Spleen (tissue), 11 donors: ENCODE measurements at regions not wholly inside any gene's neighbourhood (a gene's known extent, or its start where the extent isn't known, plus 50 kb on each side); places are given as distances from the start of the nearest gene placed in this dataset.

Experiments
- DNase-seq: peaks from one replicate; pipeline ENCODE4 v3.0.0-alpha.2; 2020
- H3K27ac ChIP-seq, 8 donors: fragments of 200-600 bp; sonication (generic) in 7 of 8; 1 replicate in 4 of 8; 2 replicates in 4 of 8; pipeline versions ENCODE4 v1.5.0 to v1.8.0; 2016 to 2021; ENCODE audit warnings: inconsistent platforms in 4 of 8, mild to moderate bottlenecking in 4 of 8, moderate library complexity in 1 of 8
- H3K27me3 ChIP-seq, 7 donors: fragments of 200-600 bp; sonication (generic) in 6 of 7; replicated peaks in 1 of 7; 1 replicate in 4 of 7; 2 replicates in 3 of 7; pipeline versions ENCODE4 v1.5.0 to v1.8.0; 2016 to 2021; ENCODE audit warnings: inconsistent platforms in 3 of 7, mild to moderate bottlenecking in 1 of 7
- H3K36me3 ChIP-seq, 6 donors: fragments of 200-600 bp; sonication (generic) in 5 of 6; 1 replicate in 4 of 6; 2 replicates in 2 of 6; pipeline versions ENCODE4 v1.5.0 to v1.8.0; 2016 to 2021; ENCODE audit warnings: inconsistent platforms in 2 of 6
- H3K4me1 ChIP-seq, 6 donors: fragments of 200-600 bp; sonication (generic) in 5 of 6; 1 replicate in 3 of 6; 2 replicates in 3 of 6; pipeline versions ENCODE4 v1.5.0 to v1.8.0; 2016 to 2021; ENCODE audit warnings: inconsistent platforms in 3 of 6
- H3K4me3 ChIP-seq, 8 donors: fragments of 200-600 bp; sonication (generic) in 7 of 8; 1 replicate in 4 of 8; 2 replicates in 4 of 8; pipeline versions ENCODE4 v1.5.0 to v1.8.0; 2016 to 2021; ENCODE audit warnings: inconsistent platforms in 4 of 8, mild to moderate bottlenecking in 4 of 8, moderate library complexity in 2 of 8
- H3K9me3 ChIP-seq, 8 donors: fragments of 200-600 bp; sonication (generic) in 7 of 8; 1 replicate in 4 of 8; 2 replicates in 4 of 8; pipeline versions ENCODE4 v1.5.0 to v1.8.0; 2016 to 2021; ENCODE audit warnings: inconsistent platforms in 4 of 8
- CTCF ChIP-seq, 11 experiments: fragments of 200-600 bp in 7 of 11; fragments of 450-650 bp in 4 of 11; sonication (generic) in 4 of 11; IDR thresholded peaks in 8 of 11; conservative IDR thresholded peaks in 3 of 11; 1 replicate in 7 of 11; 2 replicates in 4 of 11; pipeline versions ENCODE4 v1.4.0 to v1.8.0; 2016 to 2021; ENCODE audit warnings: antibody characterized with exemption in 11 of 11, inconsistent platforms in 4 of 11, mild to moderate bottlenecking in 1 of 11
- POLR2A ChIP-seq, 3 donors: fragments of 450-650 bp; IDR thresholded peaks; one replicate each; pipeline ENCODE4 v1.5.1; 2017; ENCODE audit warnings: antibody characterized with exemption in 3 of 3, mild to moderate bottlenecking in 1 of 3
- POLR2AphosphoS5 ChIP-seq, 3 donors: sonication (generic); formaldehyde crosslinking; IDR thresholded peaks; one replicate each; pipeline ENCODE4 v1.5.1; 2017; ENCODE audit warnings: antibody characterized with exemption in 3 of 3
- WGBS, 5 donors: extraction: QIAGEN DNeasy Blood & Tissue Kit in 3 of 5; methylation state at CpG; one replicate each; pipeline versions ENCODE4 v1.1.5 to v1.1.7; 2013 to 2018; 5-methylcytosine and 5-hydroxymethylcytosine counted together
- intact Hi-C: fragments of 100-400 bp; cut with DNase I; formaldehyde crosslinking; loops from one replicate; pipeline ENCODE4 v1.15.0; 2023; ENCODE audit warnings: low total_unique reads
- donor health status: healthy with polysubstance abuse.
- donor health status: DM: no; HTN: no; CAD: no; lungs with moderate emphysema.
- donor health status: DM: no; HTN: no; CAD: no.
- donor health status: Bipolar disorder and iron deficiency.
- donor health status: healthy.
- donor health status: DM: no; HTN: no; CAD: no.
- donor health status: DM: yes; HTN: yes; CAD: no.

GRCh38 chr14:103246070-103246469 is 88.0 kb upstream of the EIF5 start:
- 31 to 80% (median 36%) methylated on average over 1 to 2 of the region's 2 CpGs for WGBS, 5 donors
- H3K4me1 ChIP-seq = peaks cover 0 to 15% (median 4%) of the 10 kb centered on the region in 6 donors
- no peak overlapping the region for H3K4me3 ChIP-seq
- intact Hi-C loops = no loop called here
- peaks cover 0 to 6% (median 0%) of the 10 kb centered on the region in 8 donors for H3K9me3 ChIP-seq
- H3K27me3 ChIP-seq = peaks cover 0 to 24% (median 0%) of the 10 kb centered on the region in 7 donors
- DNase-seq = no peak
- peak overlapping the region in 2 of 8 donors; percentile 42 to 60 for H3K27ac ChIP-seq
- H3K36me3 ChIP-seq = no peaks in the 10 kb centered on the region
- TF ChIP-seq CTCF (IDR thresholded peaks at IDR 0.05 in 8 of 11, conservative IDR thresholded peaks at IDR 0.05 in 3 of 11) = no peak
- TF ChIP-seq POLR2A (IDR thresholded peaks at IDR 0.05) = no peak
- no peak for TF ChIP-seq POLR2AphosphoS5 (IDR thresholded peaks at IDR 0.05)

GRCh38 chr14:103247169-103247606 is 86.8 kb upstream of the EIF5 start:
- WGBS, 5 donors = 63 to 84% (median 71%) methylated on average over 7 of the region's 7 CpGs
- intact Hi-C loops = no loop called here
- no peak overlapping the region for H3K4me3 ChIP-seq
- TF ChIP-seq CTCF (IDR thresholded peaks at IDR 0.05 in 8 of 11, conservative IDR thresholded peaks at IDR 0.05 in 3 of 11) = no peak
- TF ChIP-seq POLR2A (IDR thresholded peaks at IDR 0.05) = no peak
- TF ChIP-seq POLR2AphosphoS5 (IDR thresholded peaks at IDR 0.05) = no peak
- H3K27ac ChIP-seq = peak overlapping the region in 3 of 8 donors; percentile 16 to 60 (median 42)
- H3K27me3 ChIP-seq = peaks cover 0 to 28% (median 0%) of the 10 kb centered on the region in 7 donors
- no peak for DNase-seq
- peaks cover 0 to 4% (median 0%) of the 10 kb centered on the region in 8 donors for H3K9me3 ChIP-seq
- H3K4me1 ChIP-seq = peaks cover 0 to 15% (median 4%) of the 10 kb centered on the region in 6 donors
- no peaks in the 10 kb centered on the region for H3K36me3 ChIP-seq

GRCh38 chr14:103250181-103250580 is 83.9 kb upstream of the EIF5 start:
- Histone ChIP-seq H3K27me3 (peaks cover 0 to 25% (median 0%) of the 10 kb centered on the region in 7 donors), H3K4me1 (peaks cover 0 to 15% (median 4%) of the 10 kb centered on the region in 6 donors), H3K27ac (no peak overlapping the region), H3K4me3 (no peak overlapping the region), H3K9me3 (peaks cover 0 to 4% (median 0%) of the 10 kb centered on the region in 8 donors), H3K36me3 (no peaks in the 10 kb centered on the region)
- TF ChIP-seq POLR2A (IDR thresholded peaks at IDR 0.05) (no peak), CTCF (IDR thresholded peaks at IDR 0.05 in 8 of 11, conservative IDR thresholded peaks at IDR 0.05 in 3 of 11) (no peak), POLR2AphosphoS5 (IDR thresholded peaks at IDR 0.05) (no peak)
- no peak for DNase-seq
- 73 to 88% (median 82%) methylated on average over 6 of the region's 6 CpGs for WGBS, 5 donors
- intact Hi-C loops = no loop called here

DNA sequence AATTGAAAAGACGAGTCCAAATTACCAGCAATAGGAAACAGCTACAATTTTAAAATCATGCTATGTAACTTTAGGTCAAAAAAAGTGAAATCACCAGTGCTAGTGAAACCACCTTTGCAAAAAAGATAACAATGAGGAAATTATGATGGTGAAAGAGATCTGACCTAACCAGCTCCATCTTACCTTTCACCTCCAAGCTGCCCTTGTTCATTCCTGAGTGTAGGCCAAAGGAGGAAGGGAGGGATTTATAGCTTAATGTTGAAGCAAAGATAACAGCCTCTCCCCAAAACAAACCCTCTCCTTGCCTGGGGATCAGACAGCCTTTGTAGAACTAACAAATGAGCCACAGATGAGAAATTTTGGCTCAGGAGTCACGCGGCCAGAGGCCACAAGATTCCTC is 83.2 kb upstream of the EIF5 start:
- intact Hi-C loops = no loop called here
- Histone ChIP-seq H3K9me3 (peaks cover 0 to 4% (median 0%) of the 10 kb centered on the region in 8 donors), H3K4me1 (peaks cover 0 to 12% (median 3%) of the 10 kb centered on the region in 6 donors), H3K27ac (no peak overlapping the region), H3K27me3 (peaks cover 0 to 29% (median 0%) of the 10 kb centered on the region in 7 donors), H3K4me3 (no peak overlapping the region), H3K36me3 (no peaks in the 10 kb centered on the region)
- no peak for TF ChIP-seq POLR2AphosphoS5 (IDR thresholded peaks at IDR 0.05)
- TF ChIP-seq POLR2A (IDR thresholded peaks at IDR 0.05) = no peak
- TF ChIP-seq CTCF (IDR thresholded peaks at IDR 0.05 in 8 of 11, conservative IDR thresholded peaks at IDR 0.05 in 3 of 11) = no peak
- DNase-seq = no peak
- 71 to 82% (median 78%) methylated on average over 3 of the region's 3 CpGs for WGBS, 5 donors
